ENCODE measurements at regions not wholly inside any gene's neighbourhood (a gene's known extent, or its start where the extent isn't known, plus 50 kb on each side); places are given as distances from the start of the nearest gene placed in this dataset.

- DNase-seq (ENCODE audit: low read depth, low spot score) (no peak), FAIRE-seq (no peak), ATAC-seq (no peak)
- Histone ChIP-seq H3K36me3 (ENCODE audit: control insufficient read depth in 2 of 2, insufficient read depth in 2 of 2, low read length in 1 of 2) (no peaks in the 10 kb centered on the region), H3K4me3 (no peak overlapping the region), H4K20me1 (ENCODE audit: control insufficient read depth, insufficient read depth) (no peaks in the 10 kb centered on the region), H3K4me2 (ENCODE audit: control insufficient read depth, insufficient read depth) (no peak overlapping the region), H3K4me1 (ENCODE audit: control insufficient read depth, insufficient read depth, low read length) (no peaks in the 10 kb centered on the region), H3K27me3 (replicated peaks in 1 of 2; ENCODE audit: control insufficient read depth in 2 of 2, insufficient read depth in 2 of 2, low read length in 1 of 2) (no peaks in the 10 kb centered on the region), H3K27ac (ENCODE audit: control insufficient read depth, insufficient read depth) (no peak overlapping the region), H3K9me3 (replicated peaks; ENCODE audit: control insufficient read depth, insufficient read depth, low read length) (no peaks in the 10 kb centered on the region), H2AFZ (ENCODE audit: control insufficient read depth, low read depth, low read length) (no peak overlapping the region), H3K9ac (ENCODE audit: control insufficient read depth, insufficient read depth, low read length) (no peak overlapping the region), H3K79me2 (ENCODE audit: control insufficient read depth, insufficient read depth, low read length) (no peaks in the 10 kb centered on the region)
- intact Hi-C loops (cut with micrococcal nuclease; ENCODE audit: unreplicated experiment) (no loop called here), in situ Hi-C loops (cut with MboI) (no loop called here)
- SMC1A ChIA-PET (ENCODE audit: uncharacterized antibody, unreplicated experiment) = no interaction called here
- WGBS (ENCODE audit: insufficient coverage, insufficient replicate concordance, low lambda C conversion rate, missing lambda C conversion rate) = 45% methylated on average over 4 of the region's 4 CpGs
- POLR2A ChIA-PET = no interaction called here
- no peak for TF ChIP-seq RB1 (IDR thresholded peaks at IDR 0.05; ENCODE audit: borderline replicate concordance)
- TF ChIP-seq CUX1 (IDR thresholded peaks at IDR 0.05; ENCODE audit: insufficient replicate concordance, low read depth, low read length) = no peak
- TF ChIP-seq BCL3 (IDR thresholded peaks at IDR 0.05; ENCODE audit: borderline replicate concordance, insufficient read depth, low read depth, low read length, poor library complexity, severe bottlenecking) = no peak
- no TSS peak for BruUV-seq (replicated peaks)
- CTCF ChIA-PET = no interaction called here
- RAD21 ChIA-PET (ENCODE audit: unreplicated experiment) = no interaction called here
Observed at GRCh38 chr3:835096-835495, 257.7 kb upstream of the CNTN6 start.

All from GM12878 (cell line).